ENCODE measurements at regions not wholly inside any gene's neighbourhood (a gene's known extent, or its start where the extent isn't known, plus 50 kb on each side); places are given as distances from the start of the nearest gene placed in this dataset.

GRCh38 chr2:217404236-217404760 lies 544.4 kb upstream of the TNP1 start:
- Histone ChIP-seq H3K4me1 (peaks cover 0 to 21% (median 8%) of the 10 kb centered on the region in 9 donors), H3K27me3 (no peaks in the 10 kb centered on the region), H3K9me3 (no peaks in the 10 kb centered on the region), H3K27ac (no peak overlapping the region), H3K36me3 (no peaks in the 10 kb centered on the region), H3K4me3 (no peak overlapping the region)
- intact Hi-C loops (cut with DNase I) = no loop called here
- no peak for TF ChIP-seq CTCF (IDR thresholded peaks at IDR 0.05)
- WGBS, 2 donors = 51 to 61% methylated on average over 2 of the region's 2 CpGs
- no peak for DNase-seq
- no peak for ATAC-seq

GRCh38 chr2:217402761-217403383 lies 543.0 kb upstream of the TNP1 start:
- DNase-seq = peak in 1 of 2 donors; percentile 13
- H3K4me3 ChIP-seq = no peak overlapping the region
- H3K27ac ChIP-seq = peak overlapping the region in 1 of 10 donors; percentile 7
- no peaks in the 10 kb centered on the region for H3K36me3 ChIP-seq
- H3K27me3 ChIP-seq = no peaks in the 10 kb centered on the region
- intact Hi-C loops (cut with DNase I) = no loop called here
- no peaks in the 10 kb centered on the region for H3K9me3 ChIP-seq
- TF ChIP-seq CTCF (IDR thresholded peaks at IDR 0.05) = no peak
- ATAC-seq = peak in 5 of 8 donors; percentile 20 to 50 (median 36)
- WGBS, 2 donors = 33 to 34% methylated on average over 6 of the region's 6 CpGs
- peaks cover 0 to 31% (median 13%) of the 10 kb centered on the region in 9 donors for H3K4me1 ChIP-seq

DNA sequence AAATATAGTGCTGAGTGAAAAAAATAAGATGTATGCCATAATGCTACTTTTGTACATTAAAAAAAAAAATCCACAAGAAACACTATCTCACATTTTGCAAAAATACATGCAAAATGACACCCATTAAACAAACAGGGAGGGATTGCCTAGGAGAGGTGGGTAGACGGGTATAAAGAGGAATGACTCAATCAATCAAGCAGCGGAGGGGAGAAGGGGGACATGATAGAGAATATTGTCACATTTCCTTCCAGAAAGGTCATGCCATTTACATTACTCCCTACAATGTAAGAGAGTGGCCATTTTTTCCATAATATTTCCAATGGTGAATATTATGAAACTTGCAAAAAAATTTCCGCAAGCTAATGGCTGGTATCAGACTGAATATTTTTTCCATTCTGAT lies 542.3 kb upstream of the TNP1 start:
- Histone ChIP-seq H3K27me3 (no peaks in the 10 kb centered on the region), H3K36me3 (no peaks in the 10 kb centered on the region), H3K4me3 (no peak overlapping the region), H3K27ac (no peak overlapping the region), H3K4me1 (peaks cover 0 to 37% (median 14%) of the 10 kb centered on the region in 9 donors), H3K9me3 (no peaks in the 10 kb centered on the region)
- ATAC-seq (no peak), DNase-seq (no peak)
- intact Hi-C loops (cut with DNase I) = no loop called here
- no peak for TF ChIP-seq CTCF (IDR thresholded peaks at IDR 0.05)
- 95 to 98% methylated on average over 3 of the region's 3 CpGs for WGBS, 2 donors

GRCh38 chr2:217399291-217399690 lies 539.4 kb upstream of the TNP1 start:
- 78 to 83% methylated on average over 5 of the region's 5 CpGs for WGBS, 2 donors
- TF ChIP-seq CTCF (IDR thresholded peaks at IDR 0.05) = no peak
- peak overlapping the region in 3 of 10 donors; percentile 28 to 44 (median 43) for H3K27ac ChIP-seq
- ATAC-seq (no peak), DNase-seq (no peak)
- peaks cover 0 to 51% (median 24%) of the 10 kb centered on the region in 9 donors for H3K4me1 ChIP-seq
- H3K4me3 ChIP-seq = no peak overlapping the region
- H3K27me3 ChIP-seq = no peaks in the 10 kb centered on the region
- no peaks in the 10 kb centered on the region for H3K9me3 ChIP-seq
- H3K36me3 ChIP-seq = no peaks in the 10 kb centered on the region
- intact Hi-C loops (cut with DNase I) = loop anchor here in 1 of 10 donors (10.0 kb wide), 1 partner anchor 704 kb away; the partner anchor contains the start of gene IGFBP5
